Superior temporal gyrus (tissue), 1 donor: ENCODE measurements at regions not wholly inside any gene's neighbourhood (a gene's known extent, or its start where the extent isn't known, plus 50 kb on each side); places are given as distances from the start of the nearest gene placed in this dataset.
"Not testable (repeated sequence)": the region's sequence is repeated elsewhere in the genome, so short reads cannot be mapped to it uniquely, and the experiment has no call there.

Experiments used
- DNase-seq: peaks from one replicate; pipeline ENCODE4 v3.0.0-alpha.2; 2016; ENCODE audit errors: extremely low spot score

DNA sequence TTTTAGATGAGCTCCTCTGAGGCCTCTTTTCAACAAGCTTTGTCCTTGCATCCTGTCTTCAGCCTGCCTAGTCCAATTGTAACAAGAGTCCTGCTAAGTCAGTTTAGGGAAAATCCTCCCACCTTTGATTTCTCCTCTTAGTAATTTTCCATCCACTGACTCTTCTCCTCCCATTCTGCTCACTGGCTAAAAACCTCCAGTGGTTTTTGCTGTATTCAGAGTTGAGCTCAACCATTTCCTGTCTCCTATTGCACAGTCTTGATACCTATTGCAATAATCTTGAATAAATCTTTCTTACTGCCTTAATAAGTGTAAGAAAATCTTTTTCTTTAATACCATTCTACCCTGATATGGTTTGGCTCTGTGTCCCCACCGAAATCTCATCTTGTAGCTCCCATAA, 117.8 kb upstream of the ENPP6 start:
- no peak for DNase-seq

GRCh38 chr4:184333446-184333845, 115.8 kb upstream of the ENPP6 start:
- not testable (repeated sequence) for DNase-seq

- peak; percentile 58 for DNase-seq
These were observed 113.8 kb upstream of the ENPP6 start for GRCh38 chr4:184331268-184331995.

GRCh38 chr4:184330517-184331094, 112.9 kb upstream of the ENPP6 start:
- not testable (repeated sequence) for DNase-seq

GRCh38 chr4:184329659-184330400, 112.2 kb upstream of the ENPP6 start:
- peak; percentile 55 for DNase-seq

DNA sequence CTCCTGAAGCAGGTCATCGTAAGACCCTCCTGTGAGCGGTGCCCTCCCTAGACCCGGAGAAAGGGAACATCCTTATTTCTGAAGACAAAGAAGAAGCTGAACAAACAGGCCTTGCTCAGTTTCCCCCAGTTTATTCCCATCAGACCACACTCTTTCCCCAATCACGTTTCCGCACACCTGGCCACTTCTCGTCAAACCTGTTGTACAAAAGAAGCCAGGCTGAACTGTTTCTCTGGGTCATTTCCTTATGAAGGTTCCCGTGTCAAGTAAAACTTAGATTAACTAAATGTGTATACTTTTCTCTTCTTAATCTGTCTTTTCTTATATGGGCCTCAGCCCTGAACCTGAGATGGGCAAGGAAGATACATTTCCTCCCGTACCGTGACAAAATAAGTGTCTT, 111.6 kb upstream of the ENPP6 start:
- no peak for DNase-seq

- DNase-seq, result no peak
These were observed 110.5 kb upstream of the ENPP6 start for GRCh38 chr4:184328022-184328736.

DNA sequence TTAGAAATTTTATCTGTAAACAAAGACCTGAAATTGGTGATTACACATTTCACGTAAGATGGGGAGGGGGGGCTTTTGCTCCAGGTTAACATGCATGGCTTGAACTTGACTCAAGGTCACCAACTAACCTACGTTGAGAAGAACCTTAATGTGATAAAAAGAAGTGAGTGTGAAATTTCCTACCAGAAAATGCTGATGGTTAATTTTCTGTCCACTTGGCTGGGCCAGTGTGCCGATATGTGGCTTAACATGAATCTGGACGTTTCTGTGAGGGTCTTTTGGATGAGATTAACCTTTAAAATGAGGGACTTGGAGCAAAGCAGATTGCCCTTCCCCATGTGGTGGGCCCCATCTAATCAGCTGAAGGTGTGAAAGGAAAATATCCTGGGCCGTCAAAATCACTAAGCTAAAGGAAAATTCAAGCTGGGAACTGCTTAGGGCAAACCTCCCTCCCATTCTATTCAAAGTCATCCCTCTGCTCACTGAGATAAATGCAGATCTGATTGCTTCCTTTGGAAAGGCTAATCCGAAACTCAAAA, 107.3 kb upstream of the ENPP6 start:
- DNase-seq, result no peak

DNA sequence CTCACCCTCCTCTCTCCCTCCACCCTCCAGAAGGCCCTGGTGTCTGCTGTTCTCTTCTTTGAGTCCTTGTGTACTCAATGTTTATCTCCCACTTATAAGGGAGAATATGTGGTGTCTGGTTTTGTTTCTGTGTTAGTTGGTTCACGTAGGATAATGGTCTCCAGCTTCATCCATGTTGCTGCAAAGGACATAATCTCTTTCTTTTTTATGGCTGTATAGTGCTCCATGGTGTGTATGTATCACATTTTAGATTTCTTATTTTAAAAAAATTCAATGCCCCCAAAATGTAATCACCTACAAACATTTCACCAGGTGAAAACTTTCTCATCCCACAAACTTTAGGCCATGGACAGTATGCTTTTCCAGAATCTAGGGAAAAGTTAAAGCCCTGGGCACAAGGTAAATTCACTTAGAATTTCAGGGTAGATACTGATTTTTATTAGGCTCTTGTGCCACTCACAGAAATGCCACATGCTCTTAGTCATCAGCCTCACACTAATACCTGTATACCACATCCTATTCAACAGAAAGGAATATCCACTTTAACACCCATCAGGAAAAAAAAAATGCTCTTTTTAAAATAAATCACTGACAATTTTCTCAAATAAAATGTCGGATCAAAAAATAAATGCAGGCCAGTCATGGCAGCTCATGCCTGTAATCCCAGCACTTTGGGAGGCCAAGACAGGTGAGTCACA, 104.8 kb upstream of the ENPP6 start:
- no peak for DNase-seq

- no peak for DNase-seq
These were observed 103.0 kb upstream of the ENPP6 start for GRCh38 chr4:184320631-184321030.

DNA sequence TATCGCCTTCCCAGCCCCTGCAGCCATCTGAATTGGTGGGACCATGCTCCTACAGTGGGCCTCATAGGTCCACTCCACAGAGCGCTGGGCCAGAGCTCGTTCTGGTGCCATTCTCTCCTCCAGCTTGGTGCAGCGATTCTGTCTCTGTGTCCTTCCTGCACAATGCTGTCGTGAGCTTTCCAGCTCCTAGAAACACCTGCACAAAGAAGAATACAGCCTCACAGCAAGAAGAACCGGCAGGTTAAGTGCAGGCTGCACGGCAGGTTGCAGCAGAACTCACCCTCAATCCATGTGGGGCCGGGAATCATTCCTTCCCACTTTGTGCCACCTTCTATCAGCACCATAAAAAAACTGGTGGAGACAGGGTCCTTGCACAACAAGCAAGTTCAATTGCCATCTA, 101.2 kb upstream of the ENPP6 start:
- DNase-seq, result no peak

DNA sequence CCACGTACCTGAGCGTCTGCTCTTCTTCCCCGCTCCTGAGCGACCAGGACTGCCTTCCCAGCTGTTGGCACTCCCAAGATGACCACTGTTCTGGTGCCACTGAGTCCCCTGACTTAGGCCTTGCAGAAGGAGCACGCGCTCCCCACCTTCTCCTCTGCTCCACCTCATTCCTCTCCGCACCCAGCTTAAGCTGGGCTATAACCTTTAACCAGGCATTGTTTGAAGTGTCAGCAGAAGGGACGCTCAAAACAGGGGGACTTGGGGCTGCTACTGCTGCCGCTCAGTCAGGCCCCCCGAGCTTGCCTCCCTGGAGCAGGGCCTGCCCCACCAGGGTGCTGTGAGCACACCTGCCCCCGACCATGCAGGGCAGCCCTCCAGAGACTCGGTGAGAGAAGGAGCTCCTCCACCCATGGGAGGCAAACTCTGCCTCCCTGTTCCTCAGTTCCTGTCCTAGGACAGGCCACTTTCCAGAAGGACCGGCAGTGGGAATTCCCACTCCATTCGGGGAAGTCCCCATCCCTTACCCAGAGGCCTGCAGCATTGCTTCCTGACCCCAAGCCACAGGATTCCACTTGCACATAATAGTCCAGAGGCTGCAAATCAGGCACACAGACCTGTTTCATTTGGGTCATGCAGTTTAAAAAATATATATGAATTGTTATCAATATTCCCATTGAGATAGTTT, 99.7 kb upstream of the ENPP6 start:
- no peak for DNase-seq

- DNase-seq, result no peak
These were observed 99.1 kb upstream of the ENPP6 start for GRCh38 chr4:184316821-184317220.

DNA sequence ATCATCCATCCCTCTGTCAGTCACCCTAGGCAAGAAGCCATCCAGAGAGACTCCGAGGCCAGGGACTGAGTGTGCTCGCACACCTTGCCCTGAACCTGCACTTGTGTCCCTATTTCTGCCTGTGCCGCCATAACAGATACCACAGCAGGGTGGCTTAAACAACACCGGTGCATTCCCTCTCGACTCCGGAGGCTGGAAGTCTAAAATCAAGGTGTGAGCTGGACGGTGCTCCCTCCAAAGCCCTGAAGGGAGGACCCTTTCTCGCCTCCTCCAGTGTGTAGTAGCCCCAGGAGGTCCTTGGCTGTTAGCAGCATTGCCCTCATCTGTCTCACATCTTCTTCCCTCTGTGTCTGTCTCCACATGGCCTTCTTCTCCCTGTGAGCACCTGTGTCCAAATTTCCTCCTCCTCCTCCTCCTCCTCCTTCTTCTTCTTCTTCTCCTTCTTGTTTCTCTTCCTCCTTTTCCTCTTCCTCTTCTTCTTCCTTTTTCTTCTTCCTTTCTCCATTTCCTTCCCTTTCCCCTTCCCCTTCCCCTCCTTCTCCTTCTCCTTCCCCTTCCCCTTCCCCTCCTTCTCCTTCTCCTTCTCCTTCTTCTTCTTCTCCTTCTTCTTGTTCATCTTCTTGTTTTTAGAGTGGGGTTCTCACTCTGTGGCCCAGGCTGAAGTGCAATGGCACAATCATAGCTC, 98.1 kb upstream of the ENPP6 start:
- no peak for DNase-seq

- DNase-seq, result no peak
These were observed 96.3 kb upstream of the ENPP6 start for GRCh38 chr4:184313702-184314659.

DNA sequence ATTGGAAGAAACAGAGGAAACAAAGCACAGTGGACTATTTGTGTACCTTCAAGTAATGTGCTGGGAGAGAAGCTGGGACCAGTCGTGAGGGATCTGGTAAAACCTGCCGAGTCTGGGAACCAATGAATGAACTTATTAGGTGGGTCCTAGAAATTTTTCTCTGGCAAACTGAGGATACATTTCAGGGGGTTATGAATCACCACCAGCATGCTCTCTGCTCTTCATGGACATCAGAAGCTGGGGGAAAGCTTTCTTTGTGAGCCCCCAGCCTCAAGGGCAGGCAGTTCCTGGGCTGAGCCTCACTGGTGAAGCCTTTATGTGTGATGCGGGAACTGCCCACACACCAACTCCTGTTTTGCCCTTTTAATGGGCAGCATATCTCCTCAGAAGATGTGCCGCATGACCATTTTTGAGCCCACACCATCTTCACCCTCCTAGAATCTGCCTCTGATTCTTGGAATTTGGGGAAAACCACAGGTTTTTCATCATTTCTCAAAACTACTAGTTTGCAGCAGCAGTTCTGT, 95.4 kb upstream of the ENPP6 start:
- no peak for DNase-seq

DNA sequence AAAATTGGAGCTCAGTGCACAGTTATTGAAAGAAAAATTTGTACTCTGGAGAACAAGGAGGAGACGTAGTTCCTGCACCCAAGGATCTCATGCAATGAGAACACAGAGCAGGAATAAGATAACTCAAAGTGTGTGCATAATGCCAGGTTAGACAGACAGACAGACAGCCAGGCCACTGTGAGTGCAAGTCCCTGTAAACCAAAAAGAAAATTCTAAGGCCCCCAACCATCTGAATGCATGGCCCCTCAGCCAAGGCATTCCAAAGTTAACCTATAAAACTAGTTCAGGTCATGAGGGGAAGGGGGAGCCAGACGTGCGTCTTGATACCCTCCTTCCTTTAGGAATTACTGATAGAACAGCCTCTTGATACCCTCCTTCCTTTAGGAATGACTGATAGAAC, 94.5 kb upstream of the ENPP6 start:
- DNase-seq, result no peak

- DNase-seq, result no peak
These were observed 93.4 kb upstream of the ENPP6 start for GRCh38 chr4:184310881-184311709.
